ENCODE measurements at regions not wholly inside any gene's neighbourhood (a gene's known extent, or its start where the extent isn't known, plus 50 kb on each side); places are given as distances from the start of the nearest gene placed in this dataset.
"Not testable (repeated sequence)": the region's sequence is repeated elsewhere in the genome, so short reads cannot be mapped to it uniquely, and the experiment has no call there.

GRCh38 chr4:74505355-74505978 lies 60.5 kb downstream of the AREG start:
- H3K4me1 ChIP-seq; H3K27me3 ChIP-seq; intact Hi-C loops (cut with DNase I); H3K27ac ChIP-seq; H3K36me3 ChIP-seq; H3K9ac ChIP-seq (ENCODE audit: low read depth in 2 of 2, low read length in 2 of 2); H3K9me3 ChIP-seq; H3K4me3 ChIP-seq: not testable (repeated sequence)
- DNase-seq: peak; percentile 62

- H3K9me3 ChIP-seq; H3K4me3 ChIP-seq; H3K4me1 ChIP-seq; H3K27ac ChIP-seq; H3K9ac ChIP-seq (ENCODE audit: low read depth in 2 of 2, low read length in 2 of 2); intact Hi-C loops (cut with DNase I); H3K27me3 ChIP-seq; H3K36me3 ChIP-seq; DNase-seq: not testable (repeated sequence)
Observed at GRCh38 chr4:74509363-74509762, 64.4 kb downstream of the AREG start.

- no peaks in the 10 kb centered on the region for H3K9me3 ChIP-seq
- H3K4me3 ChIP-seq: no peak overlapping the region
- no peaks in the 10 kb centered on the region for H3K4me1 ChIP-seq
- no peak for DNase-seq
- H3K36me3 ChIP-seq: no peaks in the 10 kb centered on the region
- H3K9ac ChIP-seq (ENCODE audit: low read depth in 2 of 2, low read length in 2 of 2): no peak overlapping the region
- no peaks in the 10 kb centered on the region for H3K27me3 ChIP-seq
- intact Hi-C loops (cut with DNase I): no loop called here
- H3K27ac ChIP-seq: no peak overlapping the region
- TF ChIP-seq CTCF (IDR thresholded peaks at IDR 0.05): no peak
Observed at GRCh38 chr4:74516303-74516702, 71.4 kb downstream of the AREG start.

- intact Hi-C loops (cut with DNase I): no loop called here
- H3K4me3 ChIP-seq: no peak overlapping the region
Observed at GRCh38 chr4:74517996-74518395, 73.1 kb downstream of the AREG start.

GRCh38 chr4:74522251-74522991 lies 77.5 kb downstream of the AREG start:
- DNase-seq: no peak
- Histone ChIP-seq H3K4me3 (no peak overlapping the region), H3K9me3 (no peaks in the 10 kb centered on the region), H3K36me3 (no peaks in the 10 kb centered on the region), H3K4me1 (no peaks in the 10 kb centered on the region), H3K27ac (no peak overlapping the region), H3K27me3 (no peaks in the 10 kb centered on the region), H3K9ac (ENCODE audit: low read depth in 2 of 2, low read length in 2 of 2) (no peak overlapping the region)
- intact Hi-C loops (cut with DNase I): no loop called here
- TF ChIP-seq CTCF (IDR thresholded peaks at IDR 0.05): no peak

More at GRCh38 chr4:74517996-74518395, 73.1 kb downstream of the AREG start:
- DNase-seq: no peak
- Histone ChIP-seq H3K27ac (no peak overlapping the region), H3K36me3 (no peaks in the 10 kb centered on the region), H3K9me3 (no peaks in the 10 kb centered on the region), H3K27me3 (no peaks in the 10 kb centered on the region), H3K9ac (ENCODE audit: low read depth in 2 of 2, low read length in 2 of 2) (no peak overlapping the region), H3K4me1 (no peaks in the 10 kb centered on the region)
- no peak for TF ChIP-seq CTCF (IDR thresholded peaks at IDR 0.05)

DNA sequence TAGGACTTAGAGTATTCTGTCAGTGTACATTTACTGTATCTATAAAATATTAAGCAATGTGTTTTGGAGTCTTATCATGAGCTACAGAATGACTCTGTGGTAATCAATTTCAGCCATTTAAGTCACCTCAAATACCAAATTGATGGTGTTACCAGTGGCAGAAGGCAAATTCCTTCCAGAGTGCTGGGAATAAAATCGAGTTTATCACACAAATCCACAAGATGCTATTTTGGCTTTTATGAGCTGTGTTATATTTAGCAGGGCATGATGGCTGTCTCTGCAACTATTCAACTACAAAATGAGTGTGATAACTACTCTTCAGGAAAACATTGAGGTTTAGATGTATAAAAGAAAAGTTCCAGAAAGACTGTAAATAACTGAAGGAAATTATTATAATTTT lies 78.2 kb downstream of the AREG start:
- intact Hi-C loops (cut with DNase I): no loop called here
- Histone ChIP-seq H3K9me3 (no peaks in the 10 kb centered on the region), H3K4me3 (no peak overlapping the region), H3K27me3 (no peaks in the 10 kb centered on the region), H3K36me3 (no peaks in the 10 kb centered on the region), H3K9ac (ENCODE audit: low read depth in 2 of 2, low read length in 2 of 2) (no peak overlapping the region), H3K27ac (no peak overlapping the region), H3K4me1 (no peaks in the 10 kb centered on the region)
- no peak for DNase-seq
- no peak for TF ChIP-seq CTCF (IDR thresholded peaks at IDR 0.05)

Data from colonic mucosa (tissue), 4 donors.